B cell (primary cell): ENCODE measurements at regions not wholly inside any gene's neighbourhood (a gene's known extent, or its start where the extent isn't known, plus 50 kb on each side); places are given as distances from the start of the nearest gene placed in this dataset.

Experiments
- ATAC-seq: fragments of 200-7000 bp; cut with Tn5 transposase; one replicate; pipeline ENCODE4 v1.10.0; 2021; ENCODE audit warnings: low read depth, mild to moderate bottlenecking, moderate number of reproducible peaks, moderate library complexity
- CTCF ChIA-PET: fragments of 350-600 bp; sonication (Branson Sonifier 250); formaldehyde crosslinking; loops from one replicate; lab custom pipeline; 2021; ENCODE audit warnings: antibody characterized with exemption, inconsistent platforms; lab: Charles Lee
- POLR2A ChIA-PET: fragments of 350-600 bp; sonication (Branson Sonifier 250); formaldehyde crosslinking; loops from one replicate; lab custom pipeline; 2021; ENCODE audit warnings: antibody characterized with exemption; lab: Charles Lee
- DNase-seq: peaks from one replicate; pipeline ENCODE4 v3.0.0; 2013
- H2AFZ ChIP-seq: 2 replicates; pipeline ENCODE4 v1.6.1; 2012; ENCODE audit warnings: mild to moderate bottlenecking, low read depth, low read length; ENCODE audit not compliant: insufficient read depth, poor library complexity, severe bottlenecking
- H3K27ac ChIP-seq, 2 donors: 1 replicate in 1 of 2; 2 replicates in 1 of 2; pipeline ENCODE4 v1.5.1; 2012 to 2013; ENCODE audit warnings: low read length in 2 of 2, mild to moderate bottlenecking in 2 of 2, moderate library complexity in 1 of 2
- H3K27me3 ChIP-seq, 4 experiments: fragments of 200-600 bp in 1 of 4; sonication (generic) in 1 of 4; replicated peaks in 1 of 4; 1 replicate in 2 of 4; 2 replicates in 2 of 4; pipeline versions ENCODE4 v1.6.1 to v1.7.0; 2013 to 2016; ENCODE audit warnings: low read length in 3 of 4, mild to moderate bottlenecking in 2 of 4, mixed read lengths in 1 of 4, moderate library complexity in 1 of 4; ENCODE audit not compliant: insufficient read depth in 4 of 4, control insufficient read depth in 3 of 4; ENCODE audit errors: control extremely low read depth in 1 of 4
- H3K36me3 ChIP-seq, 2 experiments: replicated peaks in 1 of 2; 1 replicate in 1 of 2; 2 replicates in 1 of 2; pipeline versions ENCODE4 v1.6.1 to v1.7.1; 2013; ENCODE audit warnings: low read length in 1 of 2; ENCODE audit not compliant: insufficient read depth in 2 of 2, control insufficient read depth in 1 of 2; ENCODE audit errors: control extremely low read depth in 1 of 2, extremely low read depth in 1 of 2
- H3K4me1 ChIP-seq, 2 donors: fragments of 200-600 bp in 1 of 2; sonication (generic) in 1 of 2; 1 replicate in 1 of 2; 2 replicates in 1 of 2; pipeline versions ENCODE4 v1.5.1 to v1.6.1; 2013 to 2017; ENCODE audit warnings: low read length in 2 of 2; ENCODE audit not compliant: control insufficient read depth in 2 of 2, insufficient read depth in 2 of 2
- H3K4me2 ChIP-seq: replicated peaks from 2 replicates; pipeline ENCODE3; 2012; ENCODE audit warnings: mild to moderate bottlenecking, low read depth, low read length; ENCODE audit not compliant: poor library complexity, severe bottlenecking
- H3K4me3 ChIP-seq, 5 experiments: fragments of 200-600 bp in 1 of 5; sonication (generic) in 1 of 5; 1 replicate in 3 of 5; 2 replicates in 2 of 5; pipeline versions ENCODE4 v1.5.1 to v1.7.0; 2011 to 2016; ENCODE audit warnings: low read length in 4 of 5, mild to moderate bottlenecking in 4 of 5, low read depth in 2 of 5, control low read depth in 1 of 5, moderate library complexity in 1 of 5; ENCODE audit not compliant: insufficient read depth in 1 of 5; ENCODE audit errors: control extremely low read depth in 1 of 5, extremely low read depth in 1 of 5
- H3K79me2 ChIP-seq: fragments of 200-600 bp; sonication (generic); one replicate; pipeline ENCODE4 v1.6.0; 2016; ENCODE audit warnings: low read length; ENCODE audit not compliant: control insufficient read depth, insufficient read depth
- H3K9ac ChIP-seq: fragments of 200-600 bp; sonication (generic); 2 replicates; pipeline ENCODE4 v1.6.1; 2017; ENCODE audit warnings: mild to moderate bottlenecking, low read length, moderate library complexity
- H3K9me3 ChIP-seq, 3 donors: one replicate each; pipeline versions ENCODE4 v1.6.1 to v1.7.1; 2013; ENCODE audit warnings: low read length in 2 of 3; ENCODE audit not compliant: control insufficient read depth in 2 of 3, insufficient read depth in 1 of 3; ENCODE audit errors: control extremely low read depth in 1 of 3
- H4K20me1 ChIP-seq: 2 replicates; pipeline ENCODE4 v1.6.0; 2012; ENCODE audit warnings: mild to moderate bottlenecking, low read length; ENCODE audit not compliant: insufficient read depth, control insufficient read depth, poor library complexity, severe bottlenecking
- H3K27ac Mint-ChIP-seq: one replicate; pipeline ENCODE4 v1.8.0; 2021; ENCODE audit warnings: mixed read lengths
- H3K27me3 Mint-ChIP-seq: one replicate; pipeline ENCODE4 v1.8.0; 2021; ENCODE audit warnings: mixed read lengths
- H3K4me1 Mint-ChIP-seq: one replicate; pipeline ENCODE4 v1.8.0; 2021; ENCODE audit warnings: mixed read lengths
- H3K4me3 Mint-ChIP-seq: one replicate; pipeline ENCODE4 v1.8.0; 2021; ENCODE audit warnings: mixed read lengths
- H3K9me3 Mint-ChIP-seq: one replicate; pipeline ENCODE4 v1.8.0; 2022; ENCODE audit warnings: mixed read lengths; ENCODE audit not compliant: insufficient read depth
- EZH2 ChIP-seq: IDR thresholded peaks from 2 replicates; pipeline ENCODE4 v1.6.1; 2012; ENCODE audit warnings: borderline replicate concordance, low read depth, mild to moderate bottlenecking, moderate library complexity, low read length; ENCODE audit not compliant: insufficient read depth, poor library complexity, severe bottlenecking
- WGBS: methylation state at CpG from one replicate; pipeline ENCODE4 v1.1.5; 2013; ENCODE audit warnings: missing lambda C conversion rate; ENCODE audit not compliant: insufficient coverage; 5-methylcytosine and 5-hydroxymethylcytosine counted together
- intact Hi-C: fragments of 100-400 bp; cut with micrococcal nuclease; formaldehyde crosslinking; loops from one replicate; pipeline ENCODE4 v1.10.0; 2022
- TF ChIP-seq, protein P1 (sequence below): fragments of 200-600 bp; IDR thresholded peaks from one replicate; pipeline ENCODE4 v1.8.0; 2022; ENCODE audit warnings: antibody characterized with exemption, mild to moderate bottlenecking

DNA sequence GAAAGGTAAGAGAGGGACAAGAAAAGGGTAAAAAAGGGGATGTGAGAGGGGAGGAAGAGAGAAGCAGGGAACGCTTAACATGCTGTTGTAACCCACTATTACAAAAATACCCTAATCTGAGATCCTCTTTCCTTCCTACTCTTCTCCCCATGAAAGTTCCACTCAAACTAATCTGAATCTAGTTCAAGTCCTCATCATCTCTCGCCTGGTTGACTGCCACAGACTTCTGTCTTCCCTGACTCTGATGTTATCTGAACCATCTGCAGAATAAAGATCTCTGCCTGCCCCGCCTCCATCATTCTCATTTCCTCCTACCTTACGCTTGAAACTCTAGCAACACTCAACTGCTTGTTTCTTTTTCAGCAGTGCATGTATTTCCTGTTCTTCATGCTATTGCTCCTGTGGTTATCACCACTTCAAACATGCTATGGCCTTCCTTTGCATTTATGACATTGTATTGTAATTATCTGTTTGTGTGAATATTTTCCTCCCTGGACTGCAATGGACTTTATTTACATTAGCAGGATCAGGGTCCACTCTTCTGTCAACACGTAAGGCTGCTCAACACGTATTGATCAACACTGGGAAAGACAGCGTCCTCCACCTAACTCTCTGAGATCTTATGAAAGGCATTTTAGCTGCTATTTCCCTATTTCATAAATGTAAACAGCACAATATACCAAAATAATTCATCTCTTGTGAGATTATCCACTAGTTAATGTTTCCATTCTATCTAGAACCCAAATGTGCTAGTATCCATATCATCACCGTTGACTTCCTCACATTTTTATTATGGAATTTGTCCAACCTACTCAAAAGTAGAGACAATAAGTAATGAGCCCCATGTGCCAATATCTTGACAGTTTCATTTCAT lies 215.5 kb upstream of the USP25 start:
- Mint-ChIP-seq H3K4me1 (peaks cover 18% of the 10 kb centered on the region), H3K4me3 (peak overlapping the region; percentile 52), H3K27ac (peak overlapping the region; percentile 82), H3K27me3 (no peaks in the 10 kb centered on the region), H3K9me3 (peaks cover 6% of the 10 kb centered on the region)
- ATAC-seq, result peak; percentile 98
- Histone ChIP-seq H3K4me3 (peak overlapping the region in 2 of 5 experiments; percentile 21 to 35), H3K9ac (peak overlapping the region; percentile 40), H3K27ac (peak overlapping the region; percentile 62 to 83), H3K27me3 (no peaks in the 10 kb centered on the region), H4K20me1 (no peaks in the 10 kb centered on the region), H3K36me3 (no peaks in the 10 kb centered on the region), H3K79me2 (no peaks in the 10 kb centered on the region), H3K4me2 (peak overlapping the region; percentile 65), H3K4me1 (peaks cover 20 to 21% of the 10 kb centered on the region in 2 donors), H3K9me3 (peaks cover 0 to 7% (median 5%) of the 10 kb centered on the region in 3 donors), H2AFZ (peak overlapping the region; percentile 56)
- intact Hi-C loops, result loop anchor here (2.0 to 10.0 kb wide), 2 partner anchors 210 to 752 kb away; partner anchors contain the start of gene USP25
- POLR2A ChIA-PET, result no interaction called here
- DNase-seq, result peak; percentile 82
- WGBS, result 37% methylated on average over 7 of the region's 8 CpGs
- no peak for TF ChIP-seq EZH2
- TF ChIP-seq, protein P1, sequence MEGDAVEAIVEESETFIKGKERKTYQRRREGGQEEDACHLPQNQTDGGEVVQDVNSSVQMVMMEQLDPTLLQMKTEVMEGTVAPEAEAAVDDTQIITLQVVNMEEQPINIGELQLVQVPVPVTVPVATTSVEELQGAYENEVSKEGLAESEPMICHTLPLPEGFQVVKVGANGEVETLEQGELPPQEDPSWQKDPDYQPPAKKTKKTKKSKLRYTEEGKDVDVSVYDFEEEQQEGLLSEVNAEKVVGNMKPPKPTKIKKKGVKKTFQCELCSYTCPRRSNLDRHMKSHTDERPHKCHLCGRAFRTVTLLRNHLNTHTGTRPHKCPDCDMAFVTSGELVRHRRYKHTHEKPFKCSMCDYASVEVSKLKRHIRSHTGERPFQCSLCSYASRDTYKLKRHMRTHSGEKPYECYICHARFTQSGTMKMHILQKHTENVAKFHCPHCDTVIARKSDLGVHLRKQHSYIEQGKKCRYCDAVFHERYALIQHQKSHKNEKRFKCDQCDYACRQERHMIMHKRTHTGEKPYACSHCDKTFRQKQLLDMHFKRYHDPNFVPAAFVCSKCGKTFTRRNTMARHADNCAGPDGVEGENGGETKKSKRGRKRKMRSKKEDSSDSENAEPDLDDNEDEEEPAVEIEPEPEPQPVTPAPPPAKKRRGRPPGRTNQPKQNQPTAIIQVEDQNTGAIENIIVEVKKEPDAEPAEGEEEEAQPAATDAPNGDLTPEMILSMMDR, result no peak
- CTCF ChIA-PET, result no interaction called here

DNA sequence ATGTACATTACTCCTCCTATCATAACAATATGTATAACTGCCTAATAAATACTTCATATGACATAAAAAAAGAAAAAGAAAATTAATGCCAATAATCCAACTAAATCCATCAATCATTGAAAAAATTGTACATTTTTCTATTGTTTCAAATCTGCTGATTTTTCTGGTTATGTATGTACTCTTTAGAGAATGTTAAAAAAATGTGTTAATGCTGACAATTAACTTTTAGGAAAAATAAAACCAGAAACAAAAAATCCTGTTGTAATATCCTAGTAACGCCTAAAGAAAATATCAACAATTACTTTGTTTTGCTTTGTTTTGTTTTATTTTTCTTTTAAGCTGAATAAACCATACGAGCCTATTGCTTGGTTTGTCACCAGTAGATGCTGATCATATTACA lies 213.9 kb upstream of the USP25 start:
- Histone ChIP-seq H3K9ac (no peak overlapping the region), H2AFZ (no peak overlapping the region), H3K27ac (no peak overlapping the region), H3K27me3 (no peaks in the 10 kb centered on the region), H4K20me1 (no peaks in the 10 kb centered on the region), H3K4me1 (peaks cover 22 to 25% of the 10 kb centered on the region in 2 donors), H3K36me3 (no peaks in the 10 kb centered on the region), H3K9me3 (peaks cover 0 to 7% (median 5%) of the 10 kb centered on the region in 3 donors), H3K79me2 (no peaks in the 10 kb centered on the region), H3K4me2 (no peak overlapping the region), H3K4me3 (no peak overlapping the region)
- CTCF ChIA-PET, result interaction anchor here (1.8 kb wide), 1 partner anchor 32 kb away, joined by 7 read pairs; no protein-coding TSS in a partner anchor
- peaks cover 6% of the 10 kb centered on the region for H3K9me3 Mint-ChIP-seq
- no peak for DNase-seq
- H3K4me1 Mint-ChIP-seq, result peaks cover 24% of the 10 kb centered on the region
- no peak overlapping the region for H3K4me3 Mint-ChIP-seq
- POLR2A ChIA-PET, result no interaction called here
- intact Hi-C loops, result loop anchor here (2.0 to 10.0 kb wide), 2 partner anchors 209 to 753 kb away; partner anchors contain the start of gene USP25
- no peaks in the 10 kb centered on the region for H3K27me3 Mint-ChIP-seq
- no peak for ATAC-seq
- WGBS, result no CpG with 5 or more reads among the region's 2 CpGs
- TF ChIP-seq, protein P1, result no peak
- TF ChIP-seq EZH2, result no peak
- H3K27ac Mint-ChIP-seq, result no peak overlapping the region
